Liver (tissue), 3 donors: ENCODE measurements at regions not wholly inside any gene's neighbourhood (a gene's known extent, or its start where the extent isn't known, plus 50 kb on each side); places are given as distances from the start of the nearest gene placed in this dataset.

Experiments used
- EGR1 ChIP-seq, 2 donors: IDR thresholded peaks; 2 replicates each; pipeline ENCODE4 v1.6.1; 2016 to 2018; ENCODE audit warnings: antibody characterized with exemption in 2 of 2, low read depth in 2 of 2
- RAD21 ChIP-seq, 2 donors: IDR thresholded peaks; 2 replicates each; pipeline ENCODE4 v1.6.1; 2016; ENCODE audit warnings: antibody characterized with exemption in 2 of 2, mild to moderate bottlenecking in 2 of 2
- YY1 ChIP-seq: IDR thresholded peaks from 2 replicates; pipeline ENCODE4 v1.6.1; 2016; ENCODE audit warnings: antibody characterized with exemption, mild to moderate bottlenecking
- TF ChIP-seq, protein P1 (sequence below): fragments of 150-350 bp; IDR thresholded peaks from 2 replicates; pipeline ENCODE4 v1.5.1; 2017; ENCODE audit warnings: improper control_type of control experiment, low read depth, low read length; ENCODE audit not compliant: missing input control
- TF ChIP-seq, protein P2 (sequence below): IDR thresholded peaks from 2 replicates; pipeline ENCODE4 v1.6.1; 2016; ENCODE audit warnings: antibody characterized with exemption
- TF ChIP-seq, protein P3 (sequence below): IDR thresholded peaks from 2 replicates; pipeline ENCODE4 v1.6.1; 2016; ENCODE audit warnings: antibody characterized with exemption, mild to moderate bottlenecking
- donor health status: healthy.
- donor health status: healthy.

DNA sequence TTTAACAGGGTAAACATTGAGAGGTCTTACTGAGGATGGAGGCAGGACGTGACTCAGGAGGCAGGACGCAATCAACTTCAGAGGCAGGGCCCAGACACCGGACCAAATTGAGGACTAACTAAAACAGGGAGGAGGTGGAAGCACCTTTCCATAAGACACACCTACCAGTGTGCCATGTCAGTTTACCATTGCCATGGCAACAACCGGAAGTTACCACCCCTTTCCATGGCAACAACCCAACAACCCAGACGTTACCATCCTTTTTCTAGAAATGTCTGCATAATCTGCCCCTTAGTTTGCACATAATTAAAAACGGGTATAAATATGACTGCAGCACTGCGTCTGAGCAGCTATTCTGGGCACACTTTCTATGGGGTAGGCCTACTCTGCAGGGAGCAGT is 53.5 kb upstream of the SOX21 start:
- TF ChIP-seq, protein P1, sequence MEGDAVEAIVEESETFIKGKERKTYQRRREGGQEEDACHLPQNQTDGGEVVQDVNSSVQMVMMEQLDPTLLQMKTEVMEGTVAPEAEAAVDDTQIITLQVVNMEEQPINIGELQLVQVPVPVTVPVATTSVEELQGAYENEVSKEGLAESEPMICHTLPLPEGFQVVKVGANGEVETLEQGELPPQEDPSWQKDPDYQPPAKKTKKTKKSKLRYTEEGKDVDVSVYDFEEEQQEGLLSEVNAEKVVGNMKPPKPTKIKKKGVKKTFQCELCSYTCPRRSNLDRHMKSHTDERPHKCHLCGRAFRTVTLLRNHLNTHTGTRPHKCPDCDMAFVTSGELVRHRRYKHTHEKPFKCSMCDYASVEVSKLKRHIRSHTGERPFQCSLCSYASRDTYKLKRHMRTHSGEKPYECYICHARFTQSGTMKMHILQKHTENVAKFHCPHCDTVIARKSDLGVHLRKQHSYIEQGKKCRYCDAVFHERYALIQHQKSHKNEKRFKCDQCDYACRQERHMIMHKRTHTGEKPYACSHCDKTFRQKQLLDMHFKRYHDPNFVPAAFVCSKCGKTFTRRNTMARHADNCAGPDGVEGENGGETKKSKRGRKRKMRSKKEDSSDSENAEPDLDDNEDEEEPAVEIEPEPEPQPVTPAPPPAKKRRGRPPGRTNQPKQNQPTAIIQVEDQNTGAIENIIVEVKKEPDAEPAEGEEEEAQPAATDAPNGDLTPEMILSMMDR, result no peak
- TF ChIP-seq RAD21 (IDR thresholded peaks at IDR 0.05), result no peak
- TF ChIP-seq, protein P2, sequence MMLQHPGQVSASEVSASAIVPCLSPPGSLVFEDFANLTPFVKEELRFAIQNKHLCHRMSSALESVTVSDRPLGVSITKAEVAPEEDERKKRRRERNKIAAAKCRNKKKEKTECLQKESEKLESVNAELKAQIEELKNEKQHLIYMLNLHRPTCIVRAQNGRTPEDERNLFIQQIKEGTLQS, result no peak
- TF ChIP-seq, protein P3, sequence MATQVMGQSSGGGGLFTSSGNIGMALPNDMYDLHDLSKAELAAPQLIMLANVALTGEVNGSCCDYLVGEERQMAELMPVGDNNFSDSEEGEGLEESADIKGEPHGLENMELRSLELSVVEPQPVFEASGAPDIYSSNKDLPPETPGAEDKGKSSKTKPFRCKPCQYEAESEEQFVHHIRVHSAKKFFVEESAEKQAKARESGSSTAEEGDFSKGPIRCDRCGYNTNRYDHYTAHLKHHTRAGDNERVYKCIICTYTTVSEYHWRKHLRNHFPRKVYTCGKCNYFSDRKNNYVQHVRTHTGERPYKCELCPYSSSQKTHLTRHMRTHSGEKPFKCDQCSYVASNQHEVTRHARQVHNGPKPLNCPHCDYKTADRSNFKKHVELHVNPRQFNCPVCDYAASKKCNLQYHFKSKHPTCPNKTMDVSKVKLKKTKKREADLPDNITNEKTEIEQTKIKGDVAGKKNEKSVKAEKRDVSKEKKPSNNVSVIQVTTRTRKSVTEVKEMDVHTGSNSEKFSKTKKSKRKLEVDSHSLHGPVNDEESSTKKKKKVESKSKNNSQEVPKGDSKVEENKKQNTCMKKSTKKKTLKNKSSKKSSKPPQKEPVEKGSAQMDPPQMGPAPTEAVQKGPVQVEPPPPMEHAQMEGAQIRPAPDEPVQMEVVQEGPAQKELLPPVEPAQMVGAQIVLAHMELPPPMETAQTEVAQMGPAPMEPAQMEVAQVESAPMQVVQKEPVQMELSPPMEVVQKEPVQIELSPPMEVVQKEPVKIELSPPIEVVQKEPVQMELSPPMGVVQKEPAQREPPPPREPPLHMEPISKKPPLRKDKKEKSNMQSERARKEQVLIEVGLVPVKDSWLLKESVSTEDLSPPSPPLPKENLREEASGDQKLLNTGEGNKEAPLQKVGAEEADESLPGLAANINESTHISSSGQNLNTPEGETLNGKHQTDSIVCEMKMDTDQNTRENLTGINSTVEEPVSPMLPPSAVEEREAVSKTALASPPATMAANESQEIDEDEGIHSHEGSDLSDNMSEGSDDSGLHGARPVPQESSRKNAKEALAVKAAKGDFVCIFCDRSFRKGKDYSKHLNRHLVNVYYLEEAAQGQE, result no peak
- no peak for TF ChIP-seq EGR1 (IDR thresholded peaks at IDR 0.05; ENCODE audit: low read depth in 2 of 2)
- TF ChIP-seq YY1, result no peak
